GM18861 (cell line): ENCODE measurements at regions not wholly inside any gene's neighbourhood (a gene's known extent, or its start where the extent isn't known, plus 50 kb on each side); places are given as distances from the start of the nearest gene placed in this dataset.

Experiments used
- ATAC-seq: cut with Tn5 transposase; IDR thresholded peaks from one replicate; pipeline ENCODE4 v1.9.1; 2021; ENCODE audit not compliant: unreplicated experiment

GRCh38 chr18:22667616-22668422, 250.1 kb upstream of the CTAGE1 start:
- ATAC-seq: peak; percentile 50

- no peak for ATAC-seq
These were observed 250.8 kb upstream of the CTAGE1 start for GRCh38 chr18:22668496-22668895.

- no peak for ATAC-seq
These were observed 253.2 kb upstream of the CTAGE1 start for GRCh38 chr18:22670914-22671313.

GRCh38 chr18:22673182-22673862, 255.6 kb upstream of the CTAGE1 start:
- ATAC-seq: no peak

GRCh38 chr18:22674272-22674671, 256.6 kb upstream of the CTAGE1 start:
- no peak for ATAC-seq

- ATAC-seq: no peak
These were observed 257.3 kb upstream of the CTAGE1 start for GRCh38 chr18:22675006-22675405.

GRCh38 chr18:22676423-22676822, 256.7 kb upstream of the RBBP8 start:
- ATAC-seq: no peak

- no peak for ATAC-seq
These were observed 254.6 kb upstream of the RBBP8 start for GRCh38 chr18:22678486-22678885.

- no peak for ATAC-seq
These were observed 252.2 kb upstream of the RBBP8 start for GRCh38 chr18:22680944-22681343.

GRCh38 chr18:22681908-22682307, 251.2 kb upstream of the RBBP8 start:
- no peak for ATAC-seq

GRCh38 chr18:22682720-22683119, 250.4 kb upstream of the RBBP8 start:
- ATAC-seq: no peak

- no peak for ATAC-seq
These were observed 249.9 kb upstream of the RBBP8 start for GRCh38 chr18:22683196-22683676.

- ATAC-seq: no peak
These were observed 249.3 kb upstream of the RBBP8 start for GRCh38 chr18:22683786-22684185.

GRCh38 chr18:22684268-22684667, 248.9 kb upstream of the RBBP8 start:
- no peak for ATAC-seq

GRCh38 chr18:22685788-22686187, 247.3 kb upstream of the RBBP8 start:
- ATAC-seq: no peak

GRCh38 chr18:22687892-22688680, 245.0 kb upstream of the RBBP8 start:
- no peak for ATAC-seq

- ATAC-seq: no peak
These were observed 244.1 kb upstream of the RBBP8 start for GRCh38 chr18:22688877-22689496.

- ATAC-seq: no peak
These were observed 243.4 kb upstream of the RBBP8 start for GRCh38 chr18:22689712-22690111.

- no peak for ATAC-seq
These were observed 242.6 kb upstream of the RBBP8 start for GRCh38 chr18:22690556-22690955.

GRCh38 chr18:22691946-22692710, 241.0 kb upstream of the RBBP8 start:
- no peak for ATAC-seq
